GM19351 (cell line): ENCODE measurements at regions not wholly inside any gene's neighbourhood (a gene's known extent, or its start where the extent isn't known, plus 50 kb on each side); places are given as distances from the start of the nearest gene placed in this dataset.

Source experiments
- ATAC-seq: cut with Tn5 transposase; IDR thresholded peaks from one replicate; pipeline ENCODE4 v1.9.1; 2021; ENCODE audit warnings: mild to moderate bottlenecking, moderate library complexity; ENCODE audit not compliant: unreplicated experiment

- ATAC-seq = no peak
These were observed 505.1 kb downstream of the LTN1 start for GRCh38 chr21:28487455-28488070.

- ATAC-seq = no peak
These were observed 507.2 kb downstream of the LTN1 start for GRCh38 chr21:28485301-28486022.

GRCh38 chr21:28483301-28484035 is 509.2 kb downstream of the LTN1 start:
- ATAC-seq = no peak

GRCh38 chr21:28482657-28483056 is 510.0 kb downstream of the LTN1 start:
- ATAC-seq = no peak

GRCh38 chr21:28480470-28480869 is 512.2 kb downstream of the LTN1 start:
- peak; percentile 76 for ATAC-seq

- peak; percentile 88 for ATAC-seq
These were observed 519.0 kb downstream of the LTN1 start for GRCh38 chr21:28473530-28474220.

GRCh38 chr21:28472543-28472942 is 520.1 kb downstream of the LTN1 start:
- ATAC-seq = peak; percentile 38

- no peak for ATAC-seq
These were observed 527.7 kb downstream of the LTN1 start for GRCh38 chr21:28464988-28465387.

- no peak for ATAC-seq
These were observed 528.6 kb downstream of the LTN1 start for GRCh38 chr21:28464095-28464494.

- ATAC-seq = no peak
These were observed 533.5 kb downstream of the LTN1 start for GRCh38 chr21:28459193-28459592.

- ATAC-seq = no peak
These were observed 534.2 kb downstream of the LTN1 start for GRCh38 chr21:28458446-28458845.

- ATAC-seq = no peak
These were observed 537.5 kb downstream of the LTN1 start for GRCh38 chr21:28455253-28455600.

- ATAC-seq = no peak
These were observed 538.0 kb downstream of the LTN1 start for GRCh38 chr21:28454564-28455252.

GRCh38 chr21:28447462-28447861 is 545.2 kb downstream of the LTN1 start:
- no peak for ATAC-seq

GRCh38 chr21:28445141-28445830 is 547.4 kb downstream of the LTN1 start:
- no peak for ATAC-seq

- ATAC-seq = no peak
These were observed 548.1 kb downstream of the LTN1 start for GRCh38 chr21:28444557-28444956.

GRCh38 chr21:28444111-28444510 is 548.6 kb downstream of the LTN1 start:
- no peak for ATAC-seq

GRCh38 chr21:28442624-28443023 is 550.1 kb downstream of the LTN1 start:
- peak; percentile 63 for ATAC-seq

- no peak for ATAC-seq
These were observed 550.6 kb downstream of the LTN1 start for GRCh38 chr21:28442085-28442484.

GRCh38 chr21:28439788-28440187 is 552.9 kb downstream of the LTN1 start:
- ATAC-seq = no peak
